Urinary bladder (tissue), 3 donors: ENCODE measurements at regions not wholly inside any gene's neighbourhood (a gene's known extent, or its start where the extent isn't known, plus 50 kb on each side); places are given as distances from the start of the nearest gene placed in this dataset.

Source experiments
- DNase-seq: peaks from one replicate; pipeline ENCODE4 v3.0.0-alpha.2; 2015; ENCODE audit errors: extremely low spot score
- H3K27ac ChIP-seq: one replicate; pipeline ENCODE4 v1.5.1; 2013; ENCODE audit warnings: low read depth, mild to moderate bottlenecking, moderate library complexity
- H3K36me3 ChIP-seq: one replicate; pipeline ENCODE4 v1.6.1; 2013; ENCODE audit warnings: mild to moderate bottlenecking, moderate library complexity; ENCODE audit not compliant: insufficient read depth
- H3K4me1 ChIP-seq: one replicate; pipeline ENCODE4 v1.6.1; 2013; ENCODE audit warnings: mild to moderate bottlenecking, moderate library complexity; ENCODE audit not compliant: insufficient read depth
- H3K4me3 ChIP-seq: one replicate; pipeline ENCODE4 v1.5.1; 2013; ENCODE audit warnings: low read depth, low read length
- WGBS: extraction: QIAGEN DNeasy Blood & Tissue Kit; methylation state at CpG from one replicate; pipeline ENCODE4 v1.1.7; 2013; 5-methylcytosine and 5-hydroxymethylcytosine counted together
- donor health status: healthy with polysubstance abuse.
- donor health status: healthy.

DNA sequence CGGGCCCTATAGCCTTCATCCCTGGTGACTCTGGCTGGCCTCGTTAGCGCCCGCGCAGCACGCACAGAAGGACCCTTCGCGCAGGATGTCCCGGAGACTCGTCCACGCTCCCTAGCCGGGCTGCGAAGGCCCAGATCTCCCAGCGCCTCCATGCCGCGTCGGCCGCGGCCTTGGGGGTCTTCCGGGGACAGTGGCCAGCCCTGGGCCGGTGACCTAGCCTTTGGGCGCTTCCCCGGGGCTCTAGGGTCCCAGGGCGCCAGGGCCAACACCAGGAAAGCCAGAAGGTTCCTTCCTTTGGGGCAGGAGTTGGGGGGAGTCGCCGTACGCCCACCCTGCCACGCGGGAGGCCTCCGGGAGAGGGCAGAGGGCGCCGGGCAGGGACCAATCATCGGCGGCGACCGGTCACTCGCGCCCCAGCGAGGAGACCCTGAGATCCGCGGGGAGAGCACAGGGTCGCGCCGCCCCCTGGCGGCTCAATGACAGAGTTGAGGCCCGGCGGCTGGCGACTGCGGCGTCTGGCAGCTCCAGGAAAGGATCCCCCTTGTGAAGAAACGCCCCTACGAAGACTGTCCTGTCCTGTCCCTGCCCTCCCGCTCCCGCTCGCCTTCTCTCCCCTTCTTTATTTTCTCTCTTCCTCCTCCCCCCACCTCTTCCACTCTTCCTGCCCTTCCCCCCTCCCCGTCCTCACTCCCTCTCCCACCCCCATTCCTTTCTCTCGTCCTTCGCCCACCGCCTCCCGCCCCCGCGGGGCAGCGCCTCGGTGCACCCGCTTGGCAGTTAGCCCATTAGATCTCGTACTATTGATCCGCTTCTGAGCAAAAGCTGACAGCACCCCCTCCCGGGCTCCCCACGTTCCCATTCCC is 62.3 kb upstream of the LBX1 start:
- peak overlapping the region; percentile 54 for H3K4me3 ChIP-seq
- DNase-seq = no peak
- H3K36me3 ChIP-seq = no peaks in the 10 kb centered on the region
- no peak overlapping the region for H3K27ac ChIP-seq
- 4% methylated on average over 69 of the region's 69 CpGs for WGBS
- no peaks in the 10 kb centered on the region for H3K4me1 ChIP-seq

DNA sequence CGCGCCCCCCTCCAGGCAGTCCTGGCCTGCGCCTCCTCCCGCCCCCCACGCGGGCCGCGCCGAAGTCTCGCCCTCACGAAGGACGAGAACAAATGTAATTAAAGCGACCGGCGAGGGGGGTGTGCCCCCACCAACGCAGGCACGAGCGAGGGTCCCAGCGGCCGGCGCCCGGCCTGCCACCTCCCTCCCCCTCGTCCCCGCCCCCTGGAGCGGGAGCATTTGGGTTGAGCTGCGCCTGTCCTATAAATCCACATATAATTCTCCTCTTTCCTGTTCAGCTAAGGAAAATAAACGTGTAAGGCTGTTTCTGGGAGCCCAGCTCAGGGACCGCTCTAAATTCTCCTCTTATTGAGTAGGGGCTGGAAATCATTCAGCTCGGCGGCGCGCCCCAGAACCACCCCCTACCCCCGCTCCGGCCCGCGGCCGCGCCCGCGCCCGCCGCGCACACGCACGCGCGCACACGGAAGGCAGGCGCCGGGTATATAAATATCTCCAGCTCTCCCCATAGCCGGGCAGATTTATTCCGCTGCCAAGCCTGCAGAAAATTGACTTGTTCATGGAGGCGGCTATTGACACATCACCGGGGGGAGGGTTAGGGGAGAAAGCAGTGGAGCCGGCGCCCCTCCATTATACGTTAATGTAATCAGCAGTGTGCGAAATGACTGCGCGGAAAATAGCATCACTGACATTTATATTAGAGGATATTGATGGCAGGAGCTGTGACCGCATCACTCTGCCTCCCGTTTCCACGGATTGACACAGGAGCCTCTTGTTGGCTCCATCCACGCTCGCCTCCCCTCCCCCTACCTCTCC is 61.6 kb upstream of the BTRC start:
- no peaks in the 10 kb centered on the region for H3K4me1 ChIP-seq
- no peak for DNase-seq
- H3K36me3 ChIP-seq = no peaks in the 10 kb centered on the region
- no peak overlapping the region for H3K27ac ChIP-seq
- peak overlapping the region; percentile 54 for H3K4me3 ChIP-seq
- under 1% methylated on average over 65 of the region's 65 CpGs for WGBS

DNA sequence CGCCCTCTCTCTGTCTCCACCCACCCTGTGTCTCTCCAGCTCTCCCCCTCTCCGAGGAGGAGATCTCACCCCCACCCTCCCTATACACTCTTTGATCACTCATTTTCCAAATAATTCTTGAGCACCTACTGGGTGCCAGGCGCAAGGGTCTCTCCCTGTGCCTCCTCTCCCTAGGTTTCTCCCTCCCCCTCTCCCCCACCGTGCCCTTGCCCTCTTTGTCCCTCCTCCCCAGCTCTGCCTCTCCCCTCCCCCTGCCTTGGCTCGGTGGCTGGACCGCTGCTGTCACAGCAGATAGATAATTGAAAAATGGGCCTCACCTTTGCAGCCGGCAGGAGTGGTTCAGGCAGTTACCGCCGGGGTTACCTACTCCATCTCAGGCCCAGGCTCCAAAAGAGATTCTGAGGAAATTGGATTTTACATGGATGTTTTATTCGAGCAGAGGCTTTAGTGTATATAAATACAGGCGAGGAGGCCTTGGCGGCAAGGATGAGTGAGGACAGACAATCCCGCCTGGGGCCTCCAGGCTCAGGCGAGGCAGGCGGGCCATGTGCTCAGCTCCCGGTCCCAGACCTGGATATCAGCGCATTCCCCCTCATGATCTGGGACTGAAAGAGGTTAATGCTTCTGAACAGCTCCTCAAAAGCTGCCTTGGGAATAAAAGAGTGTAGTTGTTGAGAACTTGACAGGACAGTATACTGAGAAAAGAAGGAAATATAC is 60.8 kb upstream of the BTRC start:
- 35% methylated on average over 17 of the region's 17 CpGs for WGBS
- H3K27ac ChIP-seq = no peak overlapping the region
- no peak for DNase-seq
- no peak overlapping the region for H3K4me3 ChIP-seq
- H3K36me3 ChIP-seq = no peaks in the 10 kb centered on the region
- H3K4me1 ChIP-seq = no peaks in the 10 kb centered on the region

DNA sequence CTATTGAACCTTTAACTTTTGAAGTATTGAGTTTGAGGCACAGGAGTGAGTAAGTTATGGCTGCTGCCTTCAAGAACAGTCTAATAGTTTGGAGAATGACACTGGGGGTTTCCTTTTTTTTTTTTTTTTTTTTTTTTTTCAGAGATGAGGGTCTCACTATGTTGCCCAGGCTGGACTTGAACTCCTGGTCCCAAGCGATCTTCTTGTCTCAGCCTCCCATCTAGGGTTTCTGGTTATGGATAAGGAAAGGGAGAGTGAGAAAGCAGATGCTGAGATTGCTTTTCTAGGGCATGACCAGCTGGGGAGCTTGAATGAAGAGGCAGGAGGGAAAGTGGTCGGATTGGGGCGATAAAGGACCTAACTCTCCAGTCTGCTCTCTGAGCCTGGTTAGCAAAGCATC is 59.9 kb upstream of the BTRC start:
- Histone ChIP-seq H3K27ac (no peak overlapping the region), H3K4me3 (no peak overlapping the region), H3K36me3 (no peaks in the 10 kb centered on the region), H3K4me1 (no peaks in the 10 kb centered on the region)
- no peak for DNase-seq
- WGBS = 94% methylated on average over 3 of the region's 3 CpGs

DNA sequence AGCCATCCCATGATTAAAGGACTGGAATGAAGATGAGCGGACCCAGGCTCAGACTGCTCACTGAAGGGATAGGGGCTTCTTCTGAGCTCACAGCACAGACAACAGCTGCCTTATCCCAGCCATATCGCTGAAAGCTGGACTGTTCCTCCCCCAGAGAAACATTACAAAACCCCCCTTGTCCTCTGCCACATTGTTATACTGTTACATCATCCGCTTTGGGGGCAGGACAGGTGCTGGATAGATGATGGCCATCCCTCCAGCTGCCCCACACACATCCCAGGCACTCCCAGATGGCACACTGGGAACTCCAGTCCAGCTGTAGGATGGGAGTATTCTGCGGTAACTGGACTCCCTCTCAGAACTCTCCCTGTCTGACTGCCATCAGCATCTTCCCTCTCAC is 58.7 kb upstream of the BTRC start:
- no peaks in the 10 kb centered on the region for H3K4me1 ChIP-seq
- WGBS = 69% methylated on average over 4 of the region's 4 CpGs
- H3K27ac ChIP-seq = no peak overlapping the region
- no peak overlapping the region for H3K4me3 ChIP-seq
- H3K36me3 ChIP-seq = no peaks in the 10 kb centered on the region
- DNase-seq = no peak

DNA sequence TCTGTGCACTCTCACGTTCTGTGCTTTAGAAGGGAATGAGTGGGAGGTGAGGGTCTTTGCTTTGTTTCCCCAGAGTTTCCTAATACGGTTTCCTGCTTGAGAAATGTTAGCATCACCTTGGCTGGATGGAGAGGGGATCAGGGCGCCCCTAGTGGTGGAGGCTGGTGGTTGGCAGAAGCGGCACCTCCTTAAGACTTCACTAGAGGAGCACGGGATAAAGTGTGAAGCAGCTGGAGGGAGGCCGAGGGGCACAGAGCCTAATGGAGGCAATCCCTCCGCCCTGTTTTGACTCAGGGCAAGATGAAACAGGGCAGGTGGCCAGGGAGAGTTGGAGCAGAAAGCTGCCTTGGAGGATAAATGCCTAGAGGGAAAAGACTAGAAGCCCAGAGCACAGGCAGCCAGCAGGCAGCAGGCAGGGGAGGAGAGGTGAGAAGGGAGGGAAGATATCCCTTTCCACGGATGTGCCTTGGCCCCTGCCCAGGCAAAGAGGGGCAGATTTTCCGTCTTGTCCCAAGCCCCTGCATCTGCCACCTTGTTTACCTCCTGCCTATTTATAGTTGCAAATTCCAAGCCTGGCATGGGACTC is 56.0 kb upstream of the BTRC start:
- no peaks in the 10 kb centered on the region for H3K4me1 ChIP-seq
- no peak overlapping the region for H3K27ac ChIP-seq
- 6% methylated on average over 9 of the region's 9 CpGs for WGBS
- no peaks in the 10 kb centered on the region for H3K36me3 ChIP-seq
- DNase-seq = no peak
- H3K4me3 ChIP-seq = no peak overlapping the region

DNA sequence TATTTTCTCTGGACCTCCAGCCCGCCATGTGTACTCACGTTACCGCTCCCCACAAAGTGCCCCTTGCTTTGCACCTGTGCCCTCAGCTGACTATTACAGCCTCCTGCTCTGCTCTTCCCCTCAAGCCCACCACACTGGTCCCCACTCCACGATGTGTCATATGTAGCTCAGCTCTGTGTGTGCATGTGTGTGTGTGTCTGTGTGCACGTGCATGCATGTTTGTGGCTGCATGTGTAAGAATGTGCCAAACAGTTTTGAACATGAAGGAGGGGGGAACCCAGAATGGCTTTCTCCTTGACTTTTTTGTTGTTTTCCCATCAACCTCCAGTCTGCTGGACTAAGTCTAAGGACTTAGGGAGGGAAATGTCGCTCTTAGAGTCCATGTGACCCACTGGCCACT is 54.8 kb upstream of the BTRC start:
- DNase-seq = no peak
- Histone ChIP-seq H3K27ac (no peak overlapping the region), H3K4me3 (no peak overlapping the region), H3K36me3 (no peaks in the 10 kb centered on the region), H3K4me1 (no peaks in the 10 kb centered on the region)
- WGBS = 91% methylated on average over 6 of the region's 6 CpGs

DNA sequence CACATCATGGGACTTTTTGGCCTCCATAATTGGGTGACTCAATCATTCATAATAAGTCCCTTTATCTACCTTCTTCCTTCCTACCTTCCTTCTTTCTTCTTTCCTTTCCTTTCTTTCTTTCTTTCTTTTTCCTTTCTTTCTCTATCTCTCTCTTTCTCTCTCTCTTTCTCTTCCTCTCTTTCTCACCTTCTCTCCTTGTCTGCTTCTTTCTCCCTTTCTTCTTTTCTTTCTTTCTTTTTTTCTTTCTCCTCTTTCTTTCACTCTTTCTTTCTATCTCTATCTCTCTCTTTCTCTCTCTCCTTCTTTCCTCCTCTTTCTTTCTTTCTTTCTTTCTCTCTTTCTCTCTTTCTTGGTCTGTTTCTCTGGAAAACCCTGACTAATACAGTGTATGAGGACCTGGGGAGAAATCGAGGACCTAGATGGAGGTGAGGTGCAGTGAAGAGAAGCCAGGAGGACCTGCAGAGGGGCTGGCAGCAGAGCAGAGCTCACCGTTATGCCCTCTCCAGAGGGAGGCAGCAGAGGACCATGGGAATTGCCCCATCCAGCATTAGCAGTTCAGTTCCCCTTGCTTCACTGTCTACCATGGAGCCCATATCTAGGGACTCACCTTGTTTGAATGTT is 52.7 kb upstream of the BTRC start:
- Histone ChIP-seq H3K4me1 (no peaks in the 10 kb centered on the region), H3K4me3 (no peak overlapping the region), H3K27ac (no peak overlapping the region), H3K36me3 (no peaks in the 10 kb centered on the region)
- 44% methylated on average over 2 of the region's 2 CpGs for WGBS
- no peak for DNase-seq

DNA sequence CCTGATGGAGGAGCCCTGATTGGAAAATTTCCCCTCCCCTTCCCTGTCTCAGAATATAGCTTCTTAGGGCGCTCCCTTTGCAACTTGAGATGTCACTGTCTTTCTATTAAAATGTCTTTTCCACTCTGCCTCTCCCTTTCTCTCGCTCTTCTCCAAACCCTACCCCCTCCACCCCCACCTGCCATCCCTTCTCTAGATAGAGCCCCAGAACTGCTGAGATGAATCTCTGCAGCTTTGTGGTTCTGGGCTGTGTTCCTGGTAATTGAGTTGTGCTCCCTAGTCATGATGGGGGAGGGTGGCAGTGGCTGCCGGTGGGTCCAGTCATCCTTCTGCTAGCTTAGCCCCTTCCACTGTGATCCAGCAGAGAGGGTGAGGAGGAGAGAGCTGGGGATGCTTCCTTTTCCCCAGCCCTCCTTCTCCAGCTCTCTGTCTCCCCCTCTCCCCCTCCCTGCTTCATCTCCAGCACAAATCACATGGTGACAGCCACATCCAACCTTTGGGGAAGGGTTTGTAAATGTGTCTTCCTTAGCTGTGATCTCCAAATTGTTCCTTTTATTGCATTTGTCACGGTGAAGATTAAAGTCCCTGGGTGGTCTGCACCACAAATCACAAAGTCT is 50.8 kb upstream of the BTRC start:
- Histone ChIP-seq H3K27ac (no peak overlapping the region), H3K4me1 (no peaks in the 10 kb centered on the region), H3K36me3 (no peaks in the 10 kb centered on the region), H3K4me3 (no peak overlapping the region)
- WGBS = 54% methylated on average over 4 of the region's 4 CpGs
- DNase-seq = no peak
